GM23338 (cell line): ENCODE measurements at regions not wholly inside any gene's neighbourhood (a gene's known extent, or its start where the extent isn't known, plus 50 kb on each side); places are given as distances from the start of the nearest gene placed in this dataset.

Experiments
- ATAC-seq: fragments of 200-7000 bp; cut with Tn5 transposase; 3 replicates; pipeline ENCODE4 v1.9.1; 2020
- DNase-seq: peaks from one replicate; pipeline ENCODE4 v3.0.0-alpha.2; 2015; ENCODE audit warnings: low spot score
- H2AFZ ChIP-seq: fragments of 200-600 bp; sonication (generic); 2 replicates; pipeline ENCODE4 v1.8.0; 2016; ENCODE audit warnings: antibody characterized with exemption, mild to moderate bottlenecking, moderate library complexity
- H3F3A ChIP-seq: fragments of 200-600 bp; sonication (generic); replicated peaks from 2 replicates; pipeline ENCODE4 v1.8.0; 2017; ENCODE audit warnings: antibody characterized with exemption, mixed run types, low read depth
- H3K27ac ChIP-seq: fragments of 200-600 bp; sonication (generic); 2 replicates; pipeline ENCODE4 v1.6.1; 2016; ENCODE audit warnings: low read depth
- H3K27me3 ChIP-seq: fragments of 200-600 bp; sonication (generic); 2 replicates; pipeline ENCODE4 v1.8.0; 2016; ENCODE audit warnings: mild to moderate bottlenecking, mixed run types, moderate library complexity; ENCODE audit not compliant: insufficient read depth
- H3K36me3 ChIP-seq: fragments of 200-600 bp; sonication (generic); 2 replicates; pipeline ENCODE4 v1.8.0; 2016; ENCODE audit warnings: mild to moderate bottlenecking; ENCODE audit not compliant: insufficient read depth
- H3K4me1 ChIP-seq: fragments of 200-600 bp; sonication (generic); 2 replicates; pipeline ENCODE4 v1.8.0; 2016; ENCODE audit warnings: mild to moderate bottlenecking, moderate library complexity; ENCODE audit not compliant: insufficient read depth
- H3K4me2 ChIP-seq: fragments of 200-600 bp; sonication (generic); 2 replicates; pipeline ENCODE4 v1.7.1; 2017; ENCODE audit warnings: mixed run types
- H3K4me3 ChIP-seq: fragments of 200-600 bp; sonication (generic); 2 replicates; pipeline ENCODE4 v1.6.1; 2016; ENCODE audit warnings: mixed run types
- H3K79me2 ChIP-seq: fragments of 200-600 bp; sonication (generic); replicated peaks from 2 replicates; pipeline ENCODE4 v1.8.0; 2017; ENCODE audit warnings: mild to moderate bottlenecking; ENCODE audit not compliant: insufficient read depth
- H3K9me2 ChIP-seq: fragments of 200-600 bp; sonication (generic); 2 replicates; pipeline ENCODE4 v1.8.0; 2017; ENCODE audit not compliant: insufficient read depth
- H4K20me1 ChIP-seq: fragments of 200-600 bp; sonication (generic); replicated peaks from 2 replicates; pipeline ENCODE4 v1.8.0; 2017; ENCODE audit warnings: mild to moderate bottlenecking; ENCODE audit not compliant: insufficient read depth
- H3K27ac Mint-ChIP-seq: 2 replicates; pipeline ENCODE4 v1.8.0; 2020; ENCODE audit warnings: inconsistent platforms, mild to moderate bottlenecking, moderate library complexity, mixed read lengths
- H3K27me3 Mint-ChIP-seq: 3 replicates; pipeline ENCODE4 v1.8.0; 2022; ENCODE audit warnings: low read depth, mild to moderate bottlenecking, moderate library complexity, mixed read lengths, inconsistent platforms; ENCODE audit not compliant: insufficient read depth, poor library complexity
- H3K36me3 Mint-ChIP-seq: 3 replicates; pipeline ENCODE4 v1.8.0; 2021; ENCODE audit warnings: low read depth, mild to moderate bottlenecking, inconsistent platforms, moderate library complexity, mixed read lengths
- H3K4me1 Mint-ChIP-seq: 3 replicates; pipeline ENCODE4 v1.8.0; 2020; ENCODE audit warnings: mild to moderate bottlenecking, inconsistent platforms, mixed read lengths
- H3K4me3 Mint-ChIP-seq: 3 replicates; pipeline ENCODE4 v1.8.0; 2021; ENCODE audit warnings: moderate library complexity, mild to moderate bottlenecking, inconsistent platforms, mixed read lengths
- H3K9me3 Mint-ChIP-seq: 3 replicates; pipeline ENCODE4 v1.8.0; 2020; ENCODE audit warnings: moderate library complexity, mild to moderate bottlenecking, inconsistent platforms, mixed read lengths
- CREB1 ChIP-seq: fragments of 250-450 bp; sonication (Bioruptor Pico); IDR thresholded peaks from 2 replicates; pipeline ENCODE4 v1.5.0; 2020; ENCODE audit warnings: low read depth, mild to moderate bottlenecking, moderate library complexity
- CTCF ChIP-seq, 2 experiments: fragments of 200-600 bp in 1 of 2; sonication (generic) in 1 of 2; conservative IDR thresholded peaks; 2 replicates each; pipeline versions ENCODE4 v1.5.1 to v1.6.1; 2016 to 2017; ENCODE audit warnings: antibody characterized with exemption in 2 of 2, low read depth in 2 of 2, mild to moderate bottlenecking in 2 of 2, moderate library complexity in 1 of 2
- ETS1 ChIP-seq: IDR thresholded peaks from 2 replicates; pipeline ENCODE4 v1.6.1; 2016; ENCODE audit warnings: antibody characterized with exemption
- EZH2 ChIP-seq: fragments of 200-600 bp; sonication (generic); IDR thresholded peaks from one replicate; pipeline ENCODE4 v1.8.0; 2017; ENCODE audit warnings: antibody characterized with exemption, mild to moderate bottlenecking, low read depth; ENCODE audit not compliant: unreplicated experiment
- EZH2phosphoT487 ChIP-seq: fragments of 200-600 bp; sonication (generic); IDR thresholded peaks from one replicate; pipeline ENCODE4 v1.8.1; 2018; ENCODE audit warnings: antibody characterized with exemption; ENCODE audit not compliant: unreplicated experiment
- JUNB ChIP-seq: IDR thresholded peaks from one replicate; pipeline ENCODE4 v1.6.1; 2016; ENCODE audit warnings: antibody characterized with exemption; ENCODE audit not compliant: unreplicated experiment
- NANOG ChIP-seq: IDR thresholded peaks from 2 replicates; pipeline ENCODE4 v1.6.1; 2016; ENCODE audit warnings: antibody characterized with exemption, borderline replicate concordance
- POLR2AphosphoS5 ChIP-seq: IDR thresholded peaks from 2 replicates; pipeline ENCODE4 v1.6.1; 2016; ENCODE audit warnings: antibody characterized with exemption, low read depth
- REST ChIP-seq: IDR thresholded peaks from one replicate; pipeline ENCODE4 v1.6.1; 2018; ENCODE audit warnings: antibody characterized with exemption; ENCODE audit not compliant: unreplicated experiment
- STAT1 ChIP-seq: IDR thresholded peaks from one replicate; pipeline ENCODE4 v1.6.1; 2016; ENCODE audit warnings: antibody characterized with exemption; ENCODE audit not compliant: unreplicated experiment
- ZNF114 ChIP-seq: fragments of 250-450 bp; sonication (Bioruptor Pico); IDR thresholded peaks from 2 replicates; pipeline ENCODE4 v1.5.0; 2020; ENCODE audit warnings: mild to moderate bottlenecking, moderate library complexity
- ZNF331 ChIP-seq: fragments of 250-450 bp; sonication (Bioruptor Pico); IDR thresholded peaks from 2 replicates; pipeline ENCODE4 v1.5.0; 2020; ENCODE audit warnings: low read depth, mild to moderate bottlenecking, moderate library complexity
- ZNF462 ChIP-seq: fragments of 250-450 bp; sonication (Bioruptor Pico); IDR thresholded peaks from 2 replicates; pipeline ENCODE4 v1.5.0; 2020; ENCODE audit warnings: mild to moderate bottlenecking, moderate library complexity

- no peaks in the 10 kb centered on the region for H3K9me2 ChIP-seq
- ATAC-seq (no peak), DNase-seq (no peak)
- no peak overlapping the region for H3K4me3 ChIP-seq
- H3F3A ChIP-seq: no peaks in the 10 kb centered on the region
- H4K20me1 ChIP-seq: no peaks in the 10 kb centered on the region
- H3K79me2 ChIP-seq: no peaks in the 10 kb centered on the region
- H3K4me1 ChIP-seq: no peaks in the 10 kb centered on the region
- no peaks in the 10 kb centered on the region for H3K27me3 ChIP-seq
- no peak overlapping the region for H2AFZ ChIP-seq
- Mint-ChIP-seq H3K36me3 (no peaks in the 10 kb centered on the region), H3K4me3 (no peak overlapping the region), H3K27me3 (no peaks in the 10 kb centered on the region), H3K27ac (no peak overlapping the region), H3K9me3 (no peaks in the 10 kb centered on the region), H3K4me1 (peaks cover 17% of the 10 kb centered on the region)
- H3K36me3 ChIP-seq: no peaks in the 10 kb centered on the region
- TF ChIP-seq REST: no peak
- no peak for TF ChIP-seq ZNF331 (CRISPR knock-in tag)
- no peak for TF ChIP-seq EZH2
- TF ChIP-seq STAT1: no peak
- no peak for TF ChIP-seq JUNB
- TF ChIP-seq ETS1: no peak
- TF ChIP-seq POLR2AphosphoS5: no peak
- no peak for TF ChIP-seq CREB1 (CRISPR knock-in tag)
- TF ChIP-seq NANOG: no peak
- no peak for TF ChIP-seq ZNF114 (CRISPR knock-in tag)
- no peak for TF ChIP-seq ZNF462 (CRISPR knock-in tag)
- TF ChIP-seq EZH2phosphoT487: no peak
- no peak for TF ChIP-seq CTCF (conservative IDR thresholded peaks at IDR 0.05; ENCODE audit: low read depth in 2 of 2)
- no peak overlapping the region for H3K4me2 ChIP-seq
- no peak overlapping the region for H3K27ac ChIP-seq
Observed at GRCh38 chrX:39577985-39578869, 519.5 kb downstream of the BCOR start.
